Fibroblast of skin of left quadriceps (primary cell): ENCODE measurements at regions not wholly inside any gene's neighbourhood (a gene's known extent, or its start where the extent isn't known, plus 50 kb on each side); places are given as distances from the start of the nearest gene placed in this dataset.

Experiments used
- DNase-seq, 2 experiments: peaks; one replicate each; pipeline ENCODE4 v3.0.0-alpha.2; 2013; ENCODE audit warnings: low read depth in 2 of 2

DNA sequence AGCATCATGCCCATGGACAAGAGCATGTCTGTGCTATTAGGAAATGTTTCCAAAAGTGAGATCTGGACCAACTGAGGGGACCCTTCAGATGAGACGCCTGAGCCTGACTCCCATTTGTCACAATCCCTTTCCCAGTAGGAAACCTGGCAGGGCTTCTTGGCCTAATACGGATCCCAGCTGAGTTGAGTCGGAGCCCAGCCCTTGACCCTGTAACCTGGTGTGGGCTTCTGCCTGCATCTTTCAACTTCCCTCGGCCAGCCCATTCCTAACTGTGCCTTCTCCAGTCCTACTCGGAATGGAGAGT is 148.3 kb downstream of the IRX2 start:
- DNase-seq, result no peak

DNA sequence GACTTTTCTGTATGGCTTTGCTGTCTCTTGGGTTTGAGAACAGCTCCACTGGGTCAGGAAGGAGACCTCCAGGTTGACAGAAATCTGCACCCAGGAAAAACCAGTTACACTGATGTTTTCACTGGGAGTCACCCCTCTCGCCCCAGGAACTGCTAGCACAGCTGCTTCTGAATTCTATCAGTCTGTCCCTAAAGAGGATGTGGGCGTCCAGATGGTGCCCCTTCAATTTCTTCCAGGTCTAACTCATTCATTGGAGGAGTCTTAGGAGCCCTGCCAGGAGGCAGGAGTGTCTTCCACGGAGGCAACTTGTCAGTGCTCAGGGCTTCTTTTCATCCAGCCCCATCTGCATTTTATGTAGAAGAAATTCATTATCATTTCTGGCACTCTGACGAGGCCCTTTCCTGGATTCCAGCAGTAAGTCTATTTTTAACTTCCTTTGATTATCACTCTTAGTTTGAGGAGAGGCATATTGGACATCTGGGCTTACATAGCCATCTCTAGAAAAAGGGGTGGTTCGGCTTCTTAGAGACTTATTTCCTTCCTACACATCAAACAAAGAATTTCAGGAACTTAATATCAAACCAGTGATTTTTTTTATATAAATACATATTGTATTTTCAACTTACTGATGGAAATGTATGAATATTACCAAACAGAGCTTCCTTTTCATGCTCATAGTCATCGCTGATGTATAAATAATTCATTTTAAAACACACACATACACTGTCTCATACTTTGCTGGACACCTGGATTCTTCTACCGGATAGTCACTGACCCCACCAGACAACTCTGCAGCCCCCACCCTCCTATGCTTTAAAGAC is 148.8 kb downstream of the IRX2 start:
- DNase-seq, result peak in 1 of 2 experiments; percentile 2

DNA sequence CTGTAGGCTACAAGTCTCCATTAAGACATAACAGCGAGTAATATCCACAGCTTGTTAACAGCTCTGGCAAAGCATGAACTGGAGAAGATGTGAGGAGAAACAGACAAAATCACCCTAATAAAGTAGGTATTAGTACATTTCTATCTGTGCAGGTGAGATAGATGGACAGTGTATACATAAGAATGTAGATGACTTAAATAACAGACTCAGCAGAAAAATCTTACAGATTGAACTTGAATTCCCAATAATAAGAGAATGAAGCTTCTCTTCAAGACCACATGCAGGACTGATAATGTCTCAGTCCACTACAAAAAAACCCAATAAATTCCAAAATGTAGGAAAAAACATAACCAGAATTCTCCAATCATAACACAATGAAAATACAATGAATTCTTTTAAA is 153.0 kb downstream of the IRX2 start:
- DNase-seq, result no peak

DNA sequence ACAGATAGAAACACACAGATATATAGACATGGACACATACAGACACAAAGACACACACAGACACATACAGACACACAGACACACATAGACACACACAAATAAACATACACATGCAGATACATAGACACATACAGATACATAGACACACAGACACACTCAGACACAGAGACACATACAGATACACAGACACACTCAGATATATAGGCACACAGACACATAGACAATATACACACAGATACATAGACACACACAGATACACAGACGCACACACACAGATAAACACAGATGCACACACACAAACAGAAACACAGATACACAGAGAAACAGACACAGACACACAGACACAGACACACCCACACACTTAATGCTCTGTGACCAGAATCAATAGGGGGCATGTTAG is 156.8 kb downstream of the IRX2 start:
- no peak for DNase-seq

DNA sequence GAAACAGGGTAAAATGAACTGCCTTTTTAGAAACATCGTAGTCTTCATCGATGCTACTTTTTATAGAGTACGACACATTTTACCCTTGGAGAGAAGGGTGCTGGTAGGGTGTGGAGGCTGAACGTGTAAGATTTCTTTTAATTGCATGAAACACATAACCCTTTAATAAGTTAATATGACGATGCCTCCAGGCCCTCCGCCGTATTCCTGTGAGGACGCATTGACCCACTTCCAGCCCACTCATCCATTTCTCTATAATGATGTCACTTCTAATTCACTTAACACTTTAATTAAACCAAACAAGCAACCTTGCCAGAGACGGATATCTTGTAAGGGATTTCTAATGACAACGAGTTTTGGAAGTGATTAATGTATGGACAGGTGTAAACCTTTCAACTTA is 158.7 kb downstream of the IRX2 start:
- DNase-seq, result no peak

DNA sequence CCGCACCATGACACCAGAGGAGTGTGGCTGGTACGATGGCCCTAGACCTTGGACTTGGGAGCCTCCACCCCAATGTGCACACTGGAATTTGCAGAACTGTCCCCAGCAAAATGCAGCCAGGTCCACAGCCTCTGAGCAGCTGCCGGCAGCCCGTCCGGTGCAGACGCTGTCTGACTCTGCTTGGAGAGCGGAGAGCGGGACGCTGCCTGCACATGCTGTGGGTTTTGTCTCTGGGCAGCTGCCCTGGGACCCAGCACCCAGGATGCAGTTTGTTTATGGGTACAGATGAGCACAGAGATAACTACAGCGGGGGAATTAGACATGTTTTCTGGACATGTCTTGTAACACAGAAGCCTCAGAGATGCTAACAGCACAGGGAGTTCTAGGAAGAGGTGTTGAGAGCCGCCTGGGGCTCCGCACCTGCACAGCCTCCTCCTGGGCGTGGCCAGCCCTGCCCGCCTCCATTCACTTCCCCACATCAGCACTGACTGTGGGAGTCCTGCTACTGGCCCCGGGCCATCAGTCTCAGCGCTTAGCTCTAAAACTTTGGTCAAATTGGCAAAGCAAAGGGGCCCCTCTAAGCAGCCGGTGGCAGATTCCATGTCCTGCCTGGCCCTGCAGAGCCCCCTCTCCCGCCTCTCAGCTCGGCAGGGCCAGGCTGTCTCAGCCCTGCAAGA is 159.6 kb downstream of the IRX2 start:
- no peak for DNase-seq

DNA sequence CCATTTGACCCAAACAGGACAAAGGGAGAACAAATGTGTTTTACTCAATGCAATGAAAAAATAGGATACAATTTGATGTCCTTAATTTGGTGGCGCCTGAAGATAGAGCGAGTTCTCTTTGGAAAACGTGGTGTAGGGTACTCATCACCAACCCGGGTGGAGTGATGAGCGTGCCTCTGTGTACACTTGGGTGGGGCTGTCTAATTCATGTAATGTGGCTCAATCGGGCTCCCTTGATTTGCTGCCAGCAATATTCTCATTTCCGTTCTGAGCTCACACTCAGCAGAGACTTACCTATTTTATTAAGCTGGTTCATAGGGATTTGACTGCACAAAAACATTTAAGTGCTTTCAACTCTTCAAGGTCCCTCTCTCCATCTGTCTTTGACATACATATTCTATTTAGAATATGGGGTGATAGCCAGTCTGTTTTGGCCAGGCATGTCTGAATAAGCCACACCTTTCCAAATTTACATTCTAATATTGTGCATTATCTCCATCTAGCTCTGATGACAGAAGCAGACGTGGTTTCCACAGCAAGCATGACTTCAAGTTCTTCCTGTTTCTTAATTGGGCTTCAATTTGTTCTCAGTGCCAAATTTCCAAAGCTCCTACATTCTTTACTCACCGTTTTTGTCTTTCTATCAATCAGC is 162.5 kb downstream of the IRX2 start:
- no peak for DNase-seq

DNA sequence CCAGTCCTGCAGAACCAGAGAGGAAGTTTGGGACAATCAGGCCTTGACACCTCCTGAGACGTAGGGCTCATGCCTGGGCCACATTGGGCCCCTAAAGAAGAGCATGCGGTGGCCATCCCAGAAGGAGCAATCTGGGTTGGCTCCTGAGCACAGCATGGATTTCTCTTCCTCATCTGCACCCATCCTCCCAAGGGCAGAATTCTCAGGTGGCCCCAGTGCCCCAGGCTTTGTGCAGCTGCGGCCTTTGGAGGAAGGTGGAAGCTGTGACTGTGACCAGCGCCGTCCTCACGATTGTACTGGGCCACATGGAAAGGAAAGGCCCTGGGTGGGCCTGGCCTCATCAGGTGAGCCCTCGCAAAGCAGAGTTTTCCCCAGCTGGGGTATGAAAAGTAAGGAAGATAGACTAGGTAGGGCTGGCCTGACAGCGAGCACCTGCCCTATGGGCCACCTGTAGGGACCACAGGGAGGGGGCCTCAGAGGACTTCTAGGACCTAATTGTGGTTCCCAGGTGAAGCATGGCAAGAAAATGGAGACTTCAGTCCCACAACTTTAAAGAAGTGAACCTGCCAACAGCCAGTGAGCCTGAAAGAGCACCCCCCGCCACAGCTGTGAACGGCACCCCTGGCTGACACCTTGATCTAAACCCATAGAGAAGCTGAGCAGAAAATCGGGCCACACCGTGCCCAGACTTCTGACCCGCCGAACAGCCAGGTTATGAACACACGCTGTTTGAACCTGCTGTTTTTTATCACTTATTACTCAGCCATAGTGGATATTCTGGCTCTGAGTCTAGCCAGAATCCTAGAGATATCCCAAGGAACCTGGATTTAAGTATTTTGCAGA is 164.1 kb downstream of the IRX2 start:
- no peak for DNase-seq

DNA sequence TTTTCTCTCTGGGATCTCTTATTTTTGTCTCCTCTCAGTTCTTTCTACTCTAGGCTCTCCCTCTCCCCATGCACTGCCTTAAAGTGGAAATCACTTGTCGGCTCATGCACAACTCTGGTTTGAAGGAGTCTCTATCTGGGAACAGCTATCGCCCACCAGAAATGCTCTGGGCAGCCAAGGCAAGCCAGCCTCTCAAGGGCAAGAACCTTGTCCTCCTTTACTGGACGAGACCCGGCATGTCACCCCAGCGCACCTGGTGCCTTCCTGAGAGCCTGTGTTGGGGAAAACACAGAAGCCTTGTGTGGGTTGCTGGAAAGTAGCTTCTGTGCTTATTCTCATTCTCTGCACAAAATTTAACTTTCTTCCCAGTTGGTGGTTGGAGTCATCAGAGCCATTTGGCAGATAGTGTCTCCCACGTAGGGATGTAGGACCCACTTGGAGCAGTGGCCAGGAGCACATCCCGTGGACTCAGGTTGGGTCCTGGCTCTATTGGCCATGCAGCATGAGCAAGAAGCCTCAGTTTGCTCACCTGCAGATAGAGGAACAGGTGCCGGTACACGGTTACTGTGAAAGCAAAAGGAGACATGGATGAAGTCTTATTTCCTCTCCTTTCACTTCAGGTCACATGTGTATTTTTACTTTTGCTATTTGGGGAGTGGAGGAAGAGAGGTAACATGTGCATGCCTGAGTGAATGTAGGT is 165.3 kb downstream of the IRX2 start:
- no peak for DNase-seq

DNA sequence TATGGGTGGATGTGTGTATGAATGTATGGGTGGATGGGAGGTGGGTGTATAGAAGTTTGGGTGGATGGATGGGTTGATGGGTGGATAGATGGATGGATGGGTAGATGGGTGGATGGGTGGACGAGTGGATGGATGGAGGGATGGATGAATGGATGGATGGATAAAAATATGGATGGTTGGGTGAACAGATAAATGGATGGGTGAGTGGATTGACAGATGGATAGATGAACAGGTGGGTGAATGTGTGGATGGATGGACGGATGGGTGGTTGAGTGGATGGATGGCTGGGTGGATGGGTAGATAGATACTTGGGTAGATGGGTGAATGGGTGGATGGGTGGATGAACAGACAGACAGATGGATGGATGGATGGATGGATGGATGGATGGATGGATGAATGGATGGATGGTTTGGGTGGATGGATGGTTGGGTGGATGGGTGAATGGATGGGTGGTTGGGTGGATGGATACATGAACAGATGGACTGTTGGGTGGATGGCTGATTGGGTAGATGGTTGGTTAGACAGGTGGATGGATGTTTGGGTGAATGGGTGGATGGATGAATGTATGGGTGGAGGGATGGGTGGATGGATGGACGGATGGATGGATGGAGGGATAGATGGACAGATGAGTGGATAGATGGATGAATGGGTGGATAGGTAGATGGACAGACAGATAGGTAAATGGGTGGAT is 166.8 kb downstream of the IRX2 start:
- DNase-seq, result no peak

DNA sequence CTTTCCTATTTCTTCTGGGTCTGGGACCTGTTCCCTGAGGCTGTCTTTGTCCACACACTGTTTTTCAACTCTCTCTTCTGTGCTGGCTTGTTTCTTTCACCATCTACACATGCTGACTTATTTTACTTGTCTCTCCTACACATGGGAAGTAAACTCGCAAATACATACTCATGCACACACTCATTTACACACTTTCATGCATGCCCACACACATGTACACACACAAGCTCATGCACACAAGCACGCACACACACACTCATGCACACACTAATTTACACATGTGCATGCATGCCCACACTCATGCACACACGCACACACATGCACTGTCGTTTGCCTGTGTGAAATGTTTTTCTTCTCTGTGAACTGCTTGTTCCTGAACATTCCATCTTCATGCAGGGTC is 169.0 kb downstream of the IRX2 start:
- DNase-seq, result no peak

DNA sequence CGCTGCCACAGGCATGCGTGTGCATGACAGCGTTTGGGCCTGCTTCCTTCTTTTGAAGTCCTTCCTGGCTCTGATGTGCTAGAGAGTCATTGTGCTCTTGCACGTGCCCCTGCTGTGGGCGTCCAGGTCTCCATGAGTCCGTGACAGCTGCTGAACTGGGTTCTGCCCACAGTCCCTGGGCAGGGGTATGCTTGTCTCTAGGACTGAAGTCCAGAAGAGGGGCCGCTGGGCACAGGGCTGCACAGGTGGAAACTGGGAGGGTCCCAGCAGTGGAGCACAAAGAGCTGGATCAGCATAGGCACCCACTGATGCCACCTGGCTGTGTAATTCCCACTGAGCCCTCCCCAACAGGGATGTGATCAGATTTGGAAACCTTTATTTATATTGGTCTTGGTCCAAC is 169.4 kb downstream of the IRX2 start:
- DNase-seq, result no peak

DNA sequence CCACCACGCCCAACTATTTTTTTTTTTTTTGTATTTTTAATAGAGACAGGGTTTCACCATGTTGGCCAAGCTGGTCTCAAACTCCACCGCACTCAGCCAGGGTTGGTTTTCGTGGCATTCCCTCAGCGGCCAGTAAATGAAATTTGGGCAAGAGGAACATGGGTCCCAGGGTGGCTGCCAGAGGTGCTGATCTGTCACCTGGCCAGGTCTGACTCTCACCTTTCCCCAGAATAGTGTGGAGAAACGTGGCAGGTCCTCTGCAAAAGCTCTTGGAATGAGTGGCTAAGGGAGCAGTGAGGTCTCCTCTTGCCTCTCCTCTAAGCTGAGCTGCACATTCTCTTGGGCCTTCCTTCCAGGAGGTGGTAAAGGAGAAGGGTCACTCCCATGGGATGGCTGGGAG is 170.1 kb downstream of the IRX2 start:
- no peak for DNase-seq

DNA sequence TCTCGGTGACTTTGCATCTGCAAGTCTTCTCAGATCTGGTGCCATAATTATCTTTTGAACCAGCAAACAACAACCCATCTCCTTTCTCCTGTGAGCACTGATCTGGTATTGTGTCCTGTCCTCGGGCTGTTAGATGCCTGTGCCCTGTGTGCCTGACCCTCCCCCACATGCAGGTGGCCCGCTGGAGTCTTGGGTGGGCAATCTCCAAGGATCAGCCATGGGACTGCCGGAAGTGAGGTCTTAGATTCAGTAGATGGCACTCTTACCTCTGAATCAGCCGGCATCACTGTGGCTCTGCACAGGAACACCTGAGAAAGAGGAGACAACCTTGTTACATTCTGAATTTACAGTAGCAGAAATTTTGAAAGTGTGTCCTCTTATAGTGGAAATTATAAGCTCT is 172.4 kb downstream of the IRX2 start:
- no peak for DNase-seq

DNA sequence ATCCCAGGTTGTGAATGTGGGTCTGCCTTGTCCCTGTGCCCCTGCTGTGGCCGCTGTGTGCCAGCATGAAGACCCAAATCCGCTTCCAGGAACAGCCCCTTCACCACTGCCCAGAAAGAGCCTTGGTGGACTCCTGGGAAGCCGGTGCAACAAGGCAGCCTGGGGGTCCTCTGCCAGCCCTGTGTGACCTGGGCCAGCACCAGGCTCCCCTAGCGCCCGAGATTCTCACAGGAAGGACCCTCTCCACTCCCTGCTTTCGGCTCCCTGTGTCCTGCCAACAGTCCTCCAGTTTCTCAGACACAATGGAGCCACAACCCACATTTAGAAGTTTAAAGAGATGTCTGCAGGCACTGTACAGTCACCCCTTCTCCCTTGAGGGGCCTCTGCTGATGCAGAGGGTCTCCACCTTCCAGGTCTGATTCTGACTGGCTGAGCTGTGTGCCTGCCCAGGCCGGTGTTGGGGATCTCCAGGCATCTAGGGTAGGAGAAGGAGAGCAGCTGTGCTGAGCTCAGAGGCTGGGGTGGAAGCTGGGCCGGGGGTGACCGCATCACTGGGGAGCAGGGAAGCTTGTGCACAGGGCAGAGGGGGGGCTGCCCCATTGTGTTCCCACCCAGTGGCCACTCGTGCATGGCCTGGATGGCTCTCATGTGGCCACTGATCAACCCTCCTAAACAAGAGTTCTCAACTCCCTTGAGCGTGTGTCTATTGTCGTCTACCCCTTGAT is 174.0 kb downstream of the IRX2 start:
- DNase-seq, result no peak

DNA sequence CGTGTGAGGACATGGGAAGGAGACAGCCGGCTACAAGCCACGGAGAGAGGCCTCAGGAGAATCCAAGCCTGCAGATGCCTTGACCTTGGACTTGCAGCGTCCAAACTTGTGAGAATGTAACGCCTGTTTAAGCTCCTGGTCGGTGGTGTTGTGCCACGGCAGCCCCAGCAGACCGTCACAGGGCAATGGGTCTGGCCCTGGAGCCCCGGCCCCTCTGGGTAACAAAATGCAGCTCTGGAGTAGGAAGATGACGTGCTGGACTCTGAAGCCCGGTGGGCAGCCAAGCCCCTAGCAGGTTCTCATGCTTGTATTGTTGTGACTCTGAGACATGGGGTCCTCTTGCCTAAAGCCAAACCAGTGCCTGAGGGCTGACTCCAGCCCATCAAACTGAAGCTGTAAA is 174.7 kb downstream of the IRX2 start:
- DNase-seq, result no peak

DNA sequence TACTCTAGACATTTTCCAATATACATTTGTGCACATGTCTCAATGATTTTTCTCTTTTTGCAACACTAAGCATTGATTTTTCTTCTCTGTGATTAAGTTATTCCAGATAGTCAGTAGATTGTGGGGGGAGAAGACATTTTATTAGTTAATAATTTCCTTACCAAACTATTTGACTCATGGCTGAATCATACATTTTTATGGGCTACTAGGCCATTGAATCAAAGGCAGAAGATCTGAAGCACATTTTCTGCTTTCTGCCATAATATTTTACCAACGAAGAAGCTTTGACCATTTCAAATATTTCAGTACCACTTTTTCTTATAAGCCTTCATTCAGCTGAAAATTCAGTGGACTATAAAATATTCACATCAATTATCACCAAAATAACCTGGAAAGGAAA is 175.6 kb downstream of the IRX2 start:
- DNase-seq, result peak in 1 of 2 experiments; percentile 32

DNA sequence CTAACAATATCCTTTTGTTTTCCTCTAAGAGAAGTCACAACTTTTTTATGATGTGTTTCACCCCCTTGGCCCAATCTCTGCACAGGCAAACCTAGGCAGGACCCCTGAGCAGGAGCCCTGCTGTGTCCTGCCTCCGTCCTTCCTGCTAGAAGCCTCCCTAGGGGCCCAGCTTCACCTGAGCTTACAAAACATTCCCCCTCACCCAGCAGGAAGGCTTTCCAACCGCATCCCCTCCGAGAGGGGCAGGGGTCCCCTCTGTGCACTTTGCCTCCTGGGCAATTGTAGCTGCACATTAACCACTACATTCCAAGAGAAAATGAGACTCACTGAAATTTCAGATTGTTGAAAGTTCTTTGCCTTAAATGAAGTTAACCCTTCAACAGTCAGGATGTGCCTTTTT is 176.2 kb downstream of the IRX2 start:
- no peak for DNase-seq

DNA sequence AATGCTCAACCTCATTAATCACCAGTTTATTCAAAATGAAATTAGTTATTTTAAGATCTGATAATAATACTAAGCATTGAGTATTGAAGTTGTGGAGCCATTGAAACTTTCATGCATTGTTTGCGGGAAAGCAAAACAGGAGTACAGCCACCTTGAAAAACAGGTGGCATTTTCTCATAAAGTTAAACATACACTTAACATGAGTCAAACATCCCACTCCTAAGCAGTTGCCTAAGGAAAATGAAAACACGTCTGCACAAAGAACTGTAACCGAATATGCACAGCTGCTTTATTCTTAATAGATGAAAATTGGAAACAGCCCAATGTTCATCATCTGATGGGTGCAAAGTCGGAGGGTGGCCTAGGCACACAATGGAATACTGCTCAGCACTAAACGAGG is 177.3 kb downstream of the IRX2 start:
- no peak for DNase-seq

DNA sequence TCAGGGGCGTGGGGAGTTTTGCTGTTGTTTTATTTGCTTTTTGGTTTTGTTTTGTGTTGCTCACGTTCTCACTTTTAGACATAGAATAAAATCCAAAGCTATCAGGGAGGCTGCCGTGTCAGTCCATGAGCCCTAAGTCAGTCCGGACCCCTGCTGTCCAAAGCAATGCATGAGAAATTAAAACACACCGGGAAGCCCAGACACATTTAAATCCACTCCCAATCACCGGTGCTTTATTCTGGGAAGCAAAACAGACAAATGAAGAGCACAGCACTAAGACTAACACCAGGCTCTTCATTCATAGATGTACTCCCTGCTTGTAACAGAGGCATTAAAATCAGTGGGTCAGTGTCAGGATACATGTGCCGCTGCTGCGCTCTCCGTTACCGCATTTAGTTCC is 180.9 kb downstream of the IRX2 start:
- no peak for DNase-seq
